ENCODE measurements at regions not wholly inside any gene's neighbourhood (a gene's known extent, or its start where the extent isn't known, plus 50 kb on each side); places are given as distances from the start of the nearest gene placed in this dataset.

- CTCF ChIA-PET = no interaction called here
- intact Hi-C loops (cut with micrococcal nuclease; ENCODE audit: unreplicated experiment) = no loop called here
- Mint-ChIP-seq H3K9me3 (ENCODE audit: low read depth, unreplicated experiment) (peaks cover 21% of the 10 kb centered on the region), H3K4me3 (ENCODE audit: low read depth, unreplicated experiment) (no peak overlapping the region), H3K36me3 (ENCODE audit: insufficient read depth, unreplicated experiment) (no peaks in the 10 kb centered on the region), H3K27me3 (ENCODE audit: unreplicated experiment) (no peaks in the 10 kb centered on the region), H3K27ac (ENCODE audit: unreplicated experiment) (no peak overlapping the region), H3K4me1 (ENCODE audit: low read depth, unreplicated experiment) (no peaks in the 10 kb centered on the region)
- no TSS peak for BruUV-seq (replicated peaks)
- no peak for DNase-seq
- TF ChIP-seq CTCF (IDR thresholded peaks at IDR 0.05; ENCODE audit: unreplicated experiment) = no peak
Measured at GRCh38 chr13:111937777-111938311, 129.1 kb upstream of the SOX1 start.

- no peak for TF ChIP-seq CTCF (IDR thresholded peaks at IDR 0.05; ENCODE audit: unreplicated experiment)
- Mint-ChIP-seq H3K4me3 (ENCODE audit: low read depth, unreplicated experiment) (no peak overlapping the region), H3K4me1 (ENCODE audit: low read depth, unreplicated experiment) (no peaks in the 10 kb centered on the region), H3K27ac (ENCODE audit: unreplicated experiment) (no peak overlapping the region), H3K27me3 (ENCODE audit: unreplicated experiment) (no peaks in the 10 kb centered on the region), H3K9me3 (ENCODE audit: low read depth, unreplicated experiment) (peaks cover 17% of the 10 kb centered on the region), H3K36me3 (ENCODE audit: insufficient read depth, unreplicated experiment) (no peaks in the 10 kb centered on the region)
- no peak for DNase-seq
- intact Hi-C loops (cut with micrococcal nuclease; ENCODE audit: unreplicated experiment) = no loop called here
- no TSS peak for BruUV-seq (replicated peaks)
- CTCF ChIA-PET = no interaction called here
Measured at GRCh38 chr13:111938741-111939665, 127.9 kb upstream of the SOX1 start.

- no peak overlapping the region for H3K27ac Mint-ChIP-seq (ENCODE audit: unreplicated experiment)
- no peak for DNase-seq
- H3K27me3 Mint-ChIP-seq (ENCODE audit: unreplicated experiment) = no peaks in the 10 kb centered on the region
- TF ChIP-seq CTCF (IDR thresholded peaks at IDR 0.05; ENCODE audit: unreplicated experiment) = no peak
- BruUV-seq (replicated peaks) = no TSS peak
- H3K4me1 Mint-ChIP-seq (ENCODE audit: low read depth, unreplicated experiment) = no peaks in the 10 kb centered on the region
- H3K36me3 Mint-ChIP-seq (ENCODE audit: insufficient read depth, unreplicated experiment) = no peaks in the 10 kb centered on the region
- intact Hi-C loops (cut with micrococcal nuclease; ENCODE audit: unreplicated experiment) = no loop called here
- CTCF ChIA-PET = no interaction called here
- peaks cover 17% of the 10 kb centered on the region for H3K9me3 Mint-ChIP-seq (ENCODE audit: low read depth, unreplicated experiment)
- H3K4me3 Mint-ChIP-seq (ENCODE audit: low read depth, unreplicated experiment) = no peak overlapping the region
Measured at GRCh38 chr13:111939666-111940278, 127.2 kb upstream of the SOX1 start.

GRCh38 chr13:111940892-111941291, 126.1 kb upstream of the SOX1 start:
- intact Hi-C loops (cut with micrococcal nuclease; ENCODE audit: unreplicated experiment) = no loop called here
- no peak overlapping the region for H3K4me3 Mint-ChIP-seq (ENCODE audit: low read depth, unreplicated experiment)
- no peak for DNase-seq
- no peak overlapping the region for H3K27ac Mint-ChIP-seq (ENCODE audit: unreplicated experiment)
- no TSS peak for BruUV-seq (replicated peaks)
- H3K4me1 Mint-ChIP-seq (ENCODE audit: low read depth, unreplicated experiment) = no peaks in the 10 kb centered on the region
- peaks cover 14% of the 10 kb centered on the region for H3K9me3 Mint-ChIP-seq (ENCODE audit: low read depth, unreplicated experiment)
- no peaks in the 10 kb centered on the region for H3K36me3 Mint-ChIP-seq (ENCODE audit: insufficient read depth, unreplicated experiment)
- H3K27me3 Mint-ChIP-seq (ENCODE audit: unreplicated experiment) = no peaks in the 10 kb centered on the region
- CTCF ChIA-PET = no interaction called here
- TF ChIP-seq CTCF (IDR thresholded peaks at IDR 0.05; ENCODE audit: unreplicated experiment) = no peak

Measured in Calu3 (cell line).